ENCODE measurements at regions not wholly inside any gene's neighbourhood (a gene's known extent, or its start where the extent isn't known, plus 50 kb on each side); places are given as distances from the start of the nearest gene placed in this dataset.
"Not testable (repeated sequence)": the region's sequence is repeated elsewhere in the genome, so short reads cannot be mapped to it uniquely, and the experiment has no call there.

DNA sequence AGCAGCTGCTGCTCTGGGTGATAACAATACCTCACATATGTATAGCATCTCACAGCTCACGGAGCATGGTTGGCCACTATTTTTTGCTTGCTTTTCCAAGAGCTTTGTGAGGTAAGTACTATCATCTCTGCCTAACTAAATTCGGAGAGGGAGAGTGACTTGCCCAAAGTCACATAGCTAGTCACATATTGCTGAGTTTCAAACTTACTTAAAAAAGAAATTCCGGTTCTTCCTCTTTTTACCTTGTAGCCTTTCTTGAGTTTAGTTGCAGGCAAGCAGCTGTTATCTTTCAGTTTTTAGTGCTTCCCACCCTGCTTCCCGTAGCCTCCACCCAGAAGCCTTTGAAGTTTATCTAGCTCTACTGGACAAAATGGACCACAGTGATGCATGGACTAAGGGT, 309.2 kb downstream of the PDCD6IP start:
- TF ChIP-seq ZFX (IDR thresholded peaks at IDR 0.05) = no peak
- TF ChIP-seq CTCF (conservative IDR thresholded peaks at IDR 0.05) = no peak
- H3K27ac ChIP-seq = no peak overlapping the region

GRCh38 chr3:34109021-34109420, 310.6 kb downstream of the PDCD6IP start:
- H3K27ac ChIP-seq = no peak overlapping the region
- TF ChIP-seq CTCF (conservative IDR thresholded peaks at IDR 0.05) (no peak), ZFX (IDR thresholded peaks at IDR 0.05) (no peak)

DNA sequence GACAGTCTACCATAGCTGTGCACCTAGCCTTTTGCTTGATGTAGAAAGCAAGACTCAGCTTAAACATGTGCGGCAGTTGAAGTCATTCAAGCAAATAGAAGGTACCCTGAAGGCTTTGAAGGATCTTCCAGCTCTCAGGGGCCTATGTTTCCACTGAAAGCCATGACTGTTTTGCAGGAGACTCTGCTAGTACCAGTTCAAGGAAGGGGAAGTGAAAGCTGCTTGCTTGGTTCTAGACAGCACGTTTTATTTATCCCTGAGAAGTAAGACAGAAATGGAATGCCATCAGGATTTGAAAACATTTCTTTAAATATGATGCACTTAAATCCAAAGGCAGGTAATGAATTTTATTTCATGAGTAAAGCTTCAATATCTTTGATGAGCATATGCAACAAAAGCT, 311.4 kb downstream of the PDCD6IP start:
- H3K27ac ChIP-seq = no peak overlapping the region
- TF ChIP-seq CTCF (conservative IDR thresholded peaks at IDR 0.05) = no peak
- TF ChIP-seq ZFX (IDR thresholded peaks at IDR 0.05) = no peak

GRCh38 chr3:34111361-34111760, 312.9 kb downstream of the PDCD6IP start:
- no peak overlapping the region for H3K27ac ChIP-seq
- TF ChIP-seq ZFX (IDR thresholded peaks at IDR 0.05) = no peak
- no peak; the same call in none of the 2 replicates for TF ChIP-seq CTCF (conservative IDR thresholded peaks at IDR 0.05)

GRCh38 chr3:34112261-34112660, 313.8 kb downstream of the PDCD6IP start:
- H3K27ac ChIP-seq = not testable (repeated sequence)

- H3K27ac ChIP-seq = no peak overlapping the region
- TF ChIP-seq ZFX (IDR thresholded peaks at IDR 0.05) (no peak), CTCF (conservative IDR thresholded peaks at IDR 0.05) (no peak)
These were observed 332.7 kb downstream of the PDCD6IP start for GRCh38 chr3:34131091-34131490.

GRCh38 chr3:34132069-34132692, 333.8 kb downstream of the PDCD6IP start:
- no peak for TF ChIP-seq CTCF (conservative IDR thresholded peaks at IDR 0.05)
- no peak for TF ChIP-seq ZFX (IDR thresholded peaks at IDR 0.05)

GRCh38 chr3:34139566-34139965, 341.1 kb downstream of the PDCD6IP start:
- no peak overlapping the region for H3K27ac ChIP-seq

More at GRCh38 chr3:34132069-34132692, 333.8 kb downstream of the PDCD6IP start:
- H3K27ac ChIP-seq = no peak overlapping the region

More at GRCh38 chr3:34139566-34139965, 341.1 kb downstream of the PDCD6IP start:
- no peak for TF ChIP-seq CTCF (conservative IDR thresholded peaks at IDR 0.05)
- no peak for TF ChIP-seq ZFX (IDR thresholded peaks at IDR 0.05)
